Activated CD8-positive, alpha-beta T cell treated with anti-CD3 and anti-CD28 coated beads for 36 hours (primary cell): ENCODE measurements at regions not wholly inside any gene's neighbourhood (a gene's known extent, or its start where the extent isn't known, plus 50 kb on each side); places are given as distances from the start of the nearest gene placed in this dataset.

Experiments used
- ATAC-seq: fragments of 200-7000 bp; cut with Tn5 transposase; one replicate; pipeline ENCODE4 v1.10.0; 2021; ENCODE audit warnings: mild to moderate bottlenecking, moderate library complexity
- CTCF ChIA-PET: fragments of 350-600 bp; sonication (Branson Sonifier 250); formaldehyde crosslinking; loops from one replicate; lab custom pipeline; 2021; ENCODE audit warnings: antibody characterized with exemption; lab: Charles Lee
- POLR2A ChIA-PET: fragments of 350-600 bp; sonication (Branson Sonifier 250); formaldehyde crosslinking; loops from one replicate; lab custom pipeline; 2021; ENCODE audit warnings: antibody characterized with exemption; lab: Charles Lee
- DNase-seq: peaks from one replicate; pipeline ENCODE4 v3.0.0-alpha.2; 2020
- H3K27ac Mint-ChIP-seq: one replicate; pipeline ENCODE4 v1.8.0; 2021; ENCODE audit warnings: mild to moderate bottlenecking, mixed read lengths
- H3K27me3 Mint-ChIP-seq: one replicate; pipeline ENCODE4 v1.8.0; 2021; ENCODE audit warnings: mixed read lengths
- H3K36me3 Mint-ChIP-seq: one replicate; pipeline ENCODE4 v1.8.0; 2021; ENCODE audit warnings: low read depth, mixed read lengths
- H3K4me1 Mint-ChIP-seq: one replicate; pipeline ENCODE4 v1.8.0; 2021; ENCODE audit warnings: low read depth, mixed read lengths
- H3K4me3 Mint-ChIP-seq: one replicate; pipeline ENCODE4 v1.8.0; 2021; ENCODE audit warnings: mild to moderate bottlenecking, moderate library complexity, mixed read lengths
- H3K9me3 Mint-ChIP-seq: one replicate; pipeline ENCODE4 v1.8.0; 2021; ENCODE audit warnings: mixed read lengths
- CTCF ChIP-seq: fragments of 200-600 bp; IDR thresholded peaks from one replicate; pipeline ENCODE4 v1.8.0; 2022; ENCODE audit warnings: antibody characterized with exemption, mild to moderate bottlenecking
- intact Hi-C: fragments of 100-400 bp; cut with micrococcal nuclease; formaldehyde crosslinking; loops from one replicate; pipeline ENCODE4 v1.10.0; 2022

GRCh38 chr9:129404621-129405020, 216.3 kb downstream of the C9orf50 start:
- no peak for ATAC-seq
- CTCF ChIA-PET = no interaction called here
- Mint-ChIP-seq H3K4me3 (no peak overlapping the region), H3K27ac (no peak overlapping the region), H3K27me3 (no peaks in the 10 kb centered on the region), H3K4me1 (peaks cover 3% of the 10 kb centered on the region), H3K9me3 (no peaks in the 10 kb centered on the region), H3K36me3 (no peaks in the 10 kb centered on the region)
- intact Hi-C loops = no loop called here
- TF ChIP-seq CTCF = no peak
- POLR2A ChIA-PET = interaction anchor here (1.0 kb wide), 1 partner anchor 21 kb away, joined by 3 read pairs; no protein-coding TSS in a partner anchor
- DNase-seq = no peak

GRCh38 chr9:129403779-129404620, 216.9 kb downstream of the C9orf50 start:
- ChIA-PET CTCF (no interaction called here), POLR2A (no interaction called here)
- Mint-ChIP-seq H3K27ac (no peak overlapping the region), H3K36me3 (no peaks in the 10 kb centered on the region), H3K9me3 (no peaks in the 10 kb centered on the region), H3K27me3 (no peaks in the 10 kb centered on the region), H3K4me3 (no peak overlapping the region), H3K4me1 (peaks cover 3% of the 10 kb centered on the region)
- DNase-seq (no peak), ATAC-seq (no peak)
- no peak for TF ChIP-seq CTCF
- intact Hi-C loops = no loop called here

GRCh38 chr9:129402931-129403778, 217.7 kb downstream of the C9orf50 start:
- ChIA-PET CTCF (interaction anchor here (0.9 kb wide), 1 partner anchor 264 kb away, joined by 3 read pairs; no protein-coding TSS in a partner anchor), POLR2A (interaction anchor here (0.5 kb wide), 1 partner anchor 24 kb away, joined by 4 read pairs; no protein-coding TSS in a partner anchor)
- Mint-ChIP-seq H3K36me3 (no peaks in the 10 kb centered on the region), H3K4me1 (peaks cover 3% of the 10 kb centered on the region), H3K27ac (no peak overlapping the region), H3K27me3 (no peaks in the 10 kb centered on the region), H3K9me3 (no peaks in the 10 kb centered on the region), H3K4me3 (no peak overlapping the region)
- ATAC-seq (no peak), DNase-seq (no peak)
- intact Hi-C loops = no loop called here
- TF ChIP-seq CTCF = no peak

- ChIA-PET POLR2A (interaction anchor here (0.5 kb wide), 1 partner anchor 25 kb away, joined by 4 read pairs; no protein-coding TSS in a partner anchor), CTCF (interaction anchor here (0.9 kb wide), 1 partner anchor 263 kb away, joined by 3 read pairs; no protein-coding TSS in a partner anchor)
- DNase-seq = no peak
- H3K4me1 Mint-ChIP-seq = peaks cover 3% of the 10 kb centered on the region
- intact Hi-C loops = no loop called here
- H3K36me3 Mint-ChIP-seq = no peaks in the 10 kb centered on the region
- TF ChIP-seq CTCF = no peak
- no peaks in the 10 kb centered on the region for H3K9me3 Mint-ChIP-seq
- H3K27me3 Mint-ChIP-seq = no peaks in the 10 kb centered on the region
- H3K27ac Mint-ChIP-seq = no peak overlapping the region
- ATAC-seq = no peak
- H3K4me3 Mint-ChIP-seq = no peak overlapping the region
Observed at GRCh38 chr9:129402371-129402739, 218.5 kb downstream of the C9orf50 start.
